SK-N-SH treated with all-trans-retinoic acid at 6 μM for 48 hours (cell line): ENCODE measurements at regions not wholly inside any gene's neighbourhood (a gene's known extent, or its start where the extent isn't known, plus 50 kb on each side); places are given as distances from the start of the nearest gene placed in this dataset.

Experiments used
- ATAC-seq: fragments of 200-7000 bp; cut with Tn5 transposase; 3 replicates; pipeline ENCODE4 v1.9.1; 2020; ENCODE audit warnings: mild to moderate bottlenecking, moderate library complexity
- ARNTL ChIP-seq: fragments of 450-650 bp; formaldehyde crosslinking; IDR thresholded peaks from 2 replicates; pipeline ENCODE4 v1.5.0; 2020; ENCODE audit warnings: low read depth, mild to moderate bottlenecking, moderate library complexity, borderline replicate concordance
- BACH2 ChIP-seq: fragments of 250-450 bp; sonication (Bioruptor Pico); IDR thresholded peaks from 2 replicates; pipeline ENCODE4 v1.9.0; 2021; ENCODE audit warnings: mild to moderate bottlenecking, borderline replicate concordance
- CSDC2 ChIP-seq: fragments of 250-450 bp; sonication (Bioruptor Pico); IDR thresholded peaks from 2 replicates; pipeline ENCODE4 v1.5.0; 2020; ENCODE audit warnings: mild to moderate bottlenecking, moderate library complexity
- CSRNP3 ChIP-seq: fragments of 250-450 bp; sonication (Bioruptor Pico); IDR thresholded peaks from 2 replicates; pipeline ENCODE4 v1.5.1; 2021; ENCODE audit warnings: mild to moderate bottlenecking, moderate library complexity
- ESRRG ChIP-seq: fragments of 250-450 bp; sonication (Bioruptor Pico); IDR thresholded peaks from 2 replicates; pipeline ENCODE4 v1.6.1; 2021; ENCODE audit warnings: mild to moderate bottlenecking
- GLIS3 ChIP-seq: fragments of 250-450 bp; sonication (Bioruptor Pico); IDR thresholded peaks from 2 replicates; pipeline ENCODE4 v1.5.0; 2020; ENCODE audit warnings: mild to moderate bottlenecking, moderate library complexity
- ISL1 ChIP-seq: fragments of 250-450 bp; sonication (Bioruptor Pico); IDR thresholded peaks from 2 replicates; pipeline ENCODE4 v2.1.2; 2022; ENCODE audit warnings: mild to moderate bottlenecking, moderate library complexity
- OSR1 ChIP-seq: fragments of 250-450 bp; sonication (Bioruptor Pico); IDR thresholded peaks from 2 replicates; pipeline ENCODE4 v1.8.0; 2022; ENCODE audit warnings: moderate library complexity, mild to moderate bottlenecking, inconsistent platforms
- POU6F1 ChIP-seq: fragments of 250-450 bp; sonication (Bioruptor Pico); IDR thresholded peaks from 2 replicates; pipeline ENCODE4 v1.8.0; 2021; ENCODE audit warnings: low read depth, mild to moderate bottlenecking, moderate library complexity, borderline replicate concordance
- PPARA ChIP-seq: fragments of 250-450 bp; sonication (Bioruptor Pico); IDR thresholded peaks from 2 replicates; pipeline ENCODE4 v1.5.0; 2020; ENCODE audit warnings: mild to moderate bottlenecking, borderline replicate concordance
- RARB ChIP-seq: fragments of 250-450 bp; sonication (Bioruptor Pico); IDR thresholded peaks from 2 replicates; pipeline ENCODE4 v1.8.0; 2021; ENCODE audit warnings: mild to moderate bottlenecking, moderate library complexity
- SNAI2 ChIP-seq: fragments of 250-450 bp; sonication (Bioruptor Pico); IDR thresholded peaks from 2 replicates; pipeline ENCODE4 v1.5.0; 2020; ENCODE audit warnings: mild to moderate bottlenecking, moderate library complexity
- TCF4 ChIP-seq: fragments of 250-450 bp; sonication (Bioruptor Pico); IDR thresholded peaks from 2 replicates; pipeline ENCODE4 v1.8.0; 2021; ENCODE audit warnings: mild to moderate bottlenecking, moderate library complexity, borderline replicate concordance
- TOX ChIP-seq: fragments of 250-450 bp; sonication (Bioruptor Pico); IDR thresholded peaks from 2 replicates; pipeline ENCODE4 v1.8.0; 2021; ENCODE audit warnings: mild to moderate bottlenecking, moderate library complexity, borderline replicate concordance
- TSHZ2 ChIP-seq: fragments of 250-450 bp; sonication (Bioruptor Pico); IDR thresholded peaks from 2 replicates; pipeline ENCODE4 v1.5.0; 2020; ENCODE audit warnings: mild to moderate bottlenecking, moderate library complexity
- ZC3H10 ChIP-seq: fragments of 250-450 bp; sonication (Bioruptor Pico); IDR thresholded peaks from 2 replicates; pipeline ENCODE4 v1.5.1; 2021; ENCODE audit warnings: mild to moderate bottlenecking, moderate library complexity
- ZFP3 ChIP-seq: fragments of 250-450 bp; sonication (Bioruptor Pico); IDR thresholded peaks from 2 replicates; pipeline ENCODE4 v1.5.0; 2020; ENCODE audit warnings: mild to moderate bottlenecking, moderate library complexity
- ZNF565 ChIP-seq: fragments of 450-650 bp; formaldehyde crosslinking; conservative IDR thresholded peaks from 2 replicates; pipeline ENCODE4 v1.5.0; 2020; ENCODE audit warnings: low read depth, mild to moderate bottlenecking, moderate library complexity
- ZNF70 ChIP-seq: fragments of 450-650 bp; formaldehyde crosslinking; IDR thresholded peaks from 2 replicates; pipeline ENCODE4 v1.5.0; 2020; ENCODE audit warnings: mild to moderate bottlenecking, moderate library complexity
- TF ChIP-seq, protein P1 (sequence below): fragments of 250-450 bp; sonication (Bioruptor Pico); IDR thresholded peaks from 2 replicates; pipeline ENCODE4 v1.8.0; 2020; ENCODE audit warnings: mild to moderate bottlenecking, moderate library complexity, borderline replicate concordance
- TF ChIP-seq, protein P2 (sequence below): fragments of 250-450 bp; sonication (Bioruptor Pico); IDR thresholded peaks from 2 replicates; pipeline ENCODE4 v1.5.1; 2020; ENCODE audit warnings: low read depth, mild to moderate bottlenecking, moderate library complexity

DNA sequence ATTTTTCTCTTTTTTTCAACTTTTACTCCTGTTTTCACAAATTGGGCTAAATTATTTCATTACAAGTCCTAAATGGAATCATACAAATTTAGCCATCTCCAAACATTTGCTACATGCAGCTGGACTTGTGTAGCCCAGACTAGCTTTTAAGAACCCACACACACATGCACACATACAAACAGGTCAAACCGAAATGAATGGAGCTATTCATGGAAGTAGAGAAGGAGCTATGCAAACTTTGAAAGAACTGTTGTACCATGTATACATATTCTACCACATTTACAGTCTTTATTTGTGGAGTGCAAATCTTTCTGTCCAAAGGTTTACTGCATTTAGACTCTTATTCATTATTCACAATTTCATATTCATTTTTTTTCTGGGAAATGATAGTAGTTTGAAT lies 189.1 kb upstream of the RNPC3 start:
- ATAC-seq = no peak
- no peak for TF ChIP-seq POU6F1 (CRISPR knock-in tag)
- no peak for TF ChIP-seq SNAI2 (CRISPR knock-in tag)
- TF ChIP-seq TCF4 (CRISPR knock-in tag) = no peak
- TF ChIP-seq OSR1 (CRISPR knock-in tag) = no peak
- TF ChIP-seq RARB = no peak
- no peak for TF ChIP-seq ZC3H10 (CRISPR knock-in tag)
- TF ChIP-seq ZNF70 (CRISPR knock-in tag) = no peak
- TF ChIP-seq BACH2 (CRISPR knock-in tag) = no peak
- TF ChIP-seq PPARA = no peak
- no peak for TF ChIP-seq TOX (CRISPR knock-in tag)
- no peak for TF ChIP-seq ARNTL
- no peak for TF ChIP-seq GLIS3
- TF ChIP-seq, protein P1, sequence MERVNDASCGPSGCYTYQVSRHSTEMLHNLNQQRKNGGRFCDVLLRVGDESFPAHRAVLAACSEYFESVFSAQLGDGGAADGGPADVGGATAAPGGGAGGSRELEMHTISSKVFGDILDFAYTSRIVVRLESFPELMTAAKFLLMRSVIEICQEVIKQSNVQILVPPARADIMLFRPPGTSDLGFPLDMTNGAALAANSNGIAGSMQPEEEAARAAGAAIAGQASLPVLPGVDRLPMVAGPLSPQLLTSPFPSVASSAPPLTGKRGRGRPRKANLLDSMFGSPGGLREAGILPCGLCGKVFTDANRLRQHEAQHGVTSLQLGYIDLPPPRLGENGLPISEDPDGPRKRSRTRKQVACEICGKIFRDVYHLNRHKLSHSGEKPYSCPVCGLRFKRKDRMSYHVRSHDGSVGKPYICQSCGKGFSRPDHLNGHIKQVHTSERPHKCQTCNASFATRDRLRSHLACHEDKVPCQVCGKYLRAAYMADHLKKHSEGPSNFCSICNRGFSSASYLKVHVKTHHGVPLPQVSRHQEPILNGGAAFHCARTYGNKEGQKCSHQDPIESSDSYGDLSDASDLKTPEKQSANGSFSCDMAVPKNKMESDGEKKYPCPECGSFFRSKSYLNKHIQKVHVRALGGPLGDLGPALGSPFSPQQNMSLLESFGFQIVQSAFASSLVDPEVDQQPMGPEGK (CRISPR knock-in tag) = no peak
- no peak for TF ChIP-seq CSDC2 (CRISPR knock-in tag)
- TF ChIP-seq CSRNP3 (CRISPR knock-in tag) = no peak
- TF ChIP-seq ZFP3 (CRISPR knock-in tag) = no peak
- TF ChIP-seq, protein P2, sequence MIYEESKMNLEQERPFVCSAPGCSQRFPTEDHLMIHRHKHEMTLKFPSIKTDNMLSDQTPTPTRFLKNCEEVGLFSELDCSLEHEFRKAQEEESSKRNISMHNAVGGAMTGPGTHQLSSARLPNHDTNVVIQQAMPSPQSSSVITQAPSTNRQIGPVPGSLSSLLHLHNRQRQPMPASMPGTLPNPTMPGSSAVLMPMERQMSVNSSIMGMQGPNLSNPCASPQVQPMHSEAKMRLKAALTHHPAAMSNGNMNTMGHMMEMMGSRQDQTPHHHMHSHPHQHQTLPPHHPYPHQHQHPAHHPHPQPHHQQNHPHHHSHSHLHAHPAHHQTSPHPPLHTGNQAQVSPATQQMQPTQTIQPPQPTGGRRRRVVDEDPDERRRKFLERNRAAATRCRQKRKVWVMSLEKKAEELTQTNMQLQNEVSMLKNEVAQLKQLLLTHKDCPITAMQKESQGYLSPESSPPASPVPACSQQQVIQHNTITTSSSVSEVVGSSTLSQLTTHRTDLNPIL (CRISPR knock-in tag) = no peak
- no peak for TF ChIP-seq ESRRG
- TF ChIP-seq ZNF565 = no peak
- no peak for TF ChIP-seq ISL1 (CRISPR knock-in tag)

DNA sequence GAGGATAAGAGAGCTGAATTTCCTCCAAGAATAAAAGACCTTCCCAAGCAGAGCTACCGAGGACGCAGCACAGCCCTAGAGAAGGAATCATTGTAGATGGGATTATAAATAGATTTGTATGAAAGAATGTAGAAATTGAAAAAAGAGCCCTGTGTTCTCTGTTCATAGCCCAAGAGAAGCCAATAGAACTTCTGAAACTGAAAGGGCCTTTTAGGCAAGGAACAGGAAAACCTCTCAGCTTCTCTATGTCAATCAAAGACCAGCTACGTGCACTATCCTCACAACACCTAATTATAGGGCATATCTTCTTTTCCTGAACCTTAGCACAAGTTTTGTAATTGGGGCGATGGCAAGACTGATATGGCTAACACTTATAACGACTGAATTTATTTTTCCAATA lies 192.4 kb upstream of the RNPC3 start:
- no peak for ATAC-seq
- no peak for TF ChIP-seq RARB
- no peak for TF ChIP-seq SNAI2 (CRISPR knock-in tag)
- TF ChIP-seq PPARA = no peak
- TF ChIP-seq POU6F1 (CRISPR knock-in tag) = no peak
- TF ChIP-seq TCF4 (CRISPR knock-in tag) = no peak
- TF ChIP-seq OSR1 (CRISPR knock-in tag) = no peak
- TF ChIP-seq TSHZ2 = no peak
